H9 (cell line): ENCODE measurements at regions not wholly inside any gene's neighbourhood (a gene's known extent, or its start where the extent isn't known, plus 50 kb on each side); places are given as distances from the start of the nearest gene placed in this dataset.

Experiments used
- DNase-seq: peaks from one replicate; pipeline ENCODE4 v3.0.0-alpha.2; 2017
- H2AFZ ChIP-seq: one replicate; pipeline ENCODE4 v1.6.1; 2013; ENCODE audit warnings: mild to moderate bottlenecking, low read length, control low read depth, moderate library complexity
- H2AK5ac ChIP-seq: 2 replicates; pipeline ENCODE4 v1.6.1; 2013; ENCODE audit warnings: low read length, control low read depth, mixed read lengths; ENCODE audit not compliant: insufficient read length
- H2BK120ac ChIP-seq: one replicate; pipeline ENCODE4 v1.6.1; 2013; ENCODE audit warnings: low read depth, mild to moderate bottlenecking, low read length, control low read depth, inconsistent platforms; ENCODE audit not compliant: poor library complexity, severe bottlenecking
- H2BK12ac ChIP-seq: 2 replicates; pipeline ENCODE4 v1.6.1; 2013; ENCODE audit warnings: low read length, control low read depth, mixed read lengths, low read depth; ENCODE audit not compliant: insufficient read length
- H2BK15ac ChIP-seq: 2 replicates; pipeline ENCODE4 v1.6.1; 2013; ENCODE audit warnings: low read depth, low read length, control low read depth
- H2BK20ac ChIP-seq: one replicate; pipeline ENCODE4 v1.6.1; 2013; ENCODE audit warnings: low read depth, mild to moderate bottlenecking, low read length, control low read depth, inconsistent platforms; ENCODE audit not compliant: poor library complexity, severe bottlenecking
- H2BK5ac ChIP-seq: 2 replicates; pipeline ENCODE4 v1.6.1; 2013; ENCODE audit warnings: low read length, control low read depth, mixed read lengths; ENCODE audit not compliant: insufficient read length
- H3K14ac ChIP-seq: 2 replicates; pipeline ENCODE4 v1.6.1; 2013; ENCODE audit warnings: low read length, control low read depth; ENCODE audit not compliant: insufficient read depth
- H3K18ac ChIP-seq: 2 replicates; pipeline ENCODE4 v1.6.1; 2013; ENCODE audit warnings: low read depth, mild to moderate bottlenecking, mixed read lengths, low read length, control low read depth; ENCODE audit not compliant: insufficient read length
- H3K23ac ChIP-seq: 2 replicates; pipeline ENCODE4 v1.6.1; 2013; ENCODE audit warnings: low read length, control low read depth, mixed read lengths, low read depth; ENCODE audit not compliant: insufficient read length
- H3K23me2 ChIP-seq: 2 replicates; pipeline ENCODE4 v1.6.1; 2013; ENCODE audit warnings: low read depth, mild to moderate bottlenecking, mixed read lengths, low read length, control low read depth; ENCODE audit not compliant: insufficient read length, poor library complexity, severe bottlenecking
- H3K27ac ChIP-seq: 2 replicates; pipeline ENCODE4 v1.5.1; 2013; ENCODE audit warnings: low read length, control low read depth, mixed read lengths, low read depth; ENCODE audit not compliant: insufficient read length
- H3K27me3 ChIP-seq: 2 replicates; pipeline ENCODE4 v1.6.1; 2013; ENCODE audit warnings: low read length, control low read depth, inconsistent platforms; ENCODE audit not compliant: insufficient read depth
- H3K4ac ChIP-seq: 2 replicates; pipeline ENCODE4 v1.6.1; 2013; ENCODE audit warnings: low read depth, mild to moderate bottlenecking, control low read depth, inconsistent platforms, low read length, moderate library complexity
- H3K4me1 ChIP-seq: 2 replicates; pipeline ENCODE4 v1.6.1; 2013; ENCODE audit warnings: low read length, control low read depth, inconsistent platforms; ENCODE audit not compliant: insufficient read depth
- H3K4me2 ChIP-seq: 2 replicates; pipeline ENCODE4 v1.6.1; 2013; ENCODE audit warnings: low read length, control low read depth, mixed read lengths; ENCODE audit not compliant: insufficient read length, insufficient read depth
- H3K56ac ChIP-seq: 2 replicates; pipeline ENCODE4 v1.6.1; 2013; ENCODE audit warnings: low read depth, mild to moderate bottlenecking, mixed read lengths, low read length, control low read depth; ENCODE audit not compliant: insufficient read length
- H3K79me1 ChIP-seq: 2 replicates; pipeline ENCODE4 v1.6.1; 2013; ENCODE audit warnings: low read depth, mild to moderate bottlenecking, moderate library complexity, low read length, control low read depth, inconsistent platforms; ENCODE audit not compliant: insufficient read depth, poor library complexity, severe bottlenecking
- H3K79me2 ChIP-seq: 2 replicates; pipeline ENCODE4 v1.6.1; 2013; ENCODE audit warnings: low read length, control low read depth, inconsistent platforms; ENCODE audit not compliant: insufficient read depth
- H3K9ac ChIP-seq: 2 replicates; pipeline ENCODE4 v1.6.1; 2013; ENCODE audit warnings: low read length, control low read depth, mixed read lengths; ENCODE audit not compliant: insufficient read length; ENCODE audit errors: extremely low read depth
- H3K9me3 ChIP-seq: one replicate; pipeline ENCODE4 v1.6.1; 2013; ENCODE audit warnings: low read depth, low read length, inconsistent platforms; ENCODE audit not compliant: control insufficient read depth
- H3T11ph ChIP-seq: one replicate; pipeline ENCODE4 v1.6.1; 2013; ENCODE audit warnings: mild to moderate bottlenecking, low read length, control low read depth, inconsistent platforms
- H4K20me1 ChIP-seq: one replicate; pipeline ENCODE4 v1.6.1; 2013; ENCODE audit not compliant: control insufficient read depth, insufficient read length, insufficient read depth
- H4K5ac ChIP-seq: 2 replicates; pipeline ENCODE4 v1.6.1; 2013; ENCODE audit warnings: low read depth, mild to moderate bottlenecking, mixed read lengths, low read length, control low read depth; ENCODE audit not compliant: insufficient read length
- H4K8ac ChIP-seq: replicated peaks from 2 replicates; pipeline ENCODE4 v1.6.1; 2013; ENCODE audit warnings: low read length, control low read depth, mixed read lengths, low read depth; ENCODE audit not compliant: insufficient read length
- H4K91ac ChIP-seq: 2 replicates; pipeline ENCODE4 v1.6.1; 2013; ENCODE audit warnings: low read depth, mild to moderate bottlenecking, moderate library complexity, mixed read lengths, low read length, control low read depth; ENCODE audit not compliant: insufficient read length
- H3K27ac Mint-ChIP-seq, 3 experiments: 2 replicates in 2 of 3; 3 replicates in 1 of 3; pipeline ENCODE4 v1.8.0; 2020 to 2021; ENCODE audit warnings: mixed read lengths in 3 of 3, mild to moderate bottlenecking in 1 of 3, moderate library complexity in 1 of 3
- H3K27me3 Mint-ChIP-seq: 2 replicates; pipeline ENCODE4 v1.8.0; 2021; ENCODE audit warnings: low read depth, mild to moderate bottlenecking, moderate library complexity, mixed read lengths
- H3K36me3 Mint-ChIP-seq, 3 experiments: 2 replicates in 2 of 3; 3 replicates in 1 of 3; pipeline ENCODE4 v1.8.0; 2020 to 2021; ENCODE audit warnings: low read depth in 3 of 3, mixed read lengths in 3 of 3; ENCODE audit not compliant: insufficient read depth in 1 of 3
- H3K4me1 Mint-ChIP-seq, 2 experiments: 2 replicates each; pipeline ENCODE4 v1.8.0; 2020; ENCODE audit warnings: mixed read lengths in 2 of 2
- H3K4me3 Mint-ChIP-seq, 2 experiments: 2 replicates in 1 of 2; 3 replicates in 1 of 2; pipeline ENCODE4 v1.8.0; 2020 to 2021; ENCODE audit warnings: mild to moderate bottlenecking in 2 of 2, mixed read lengths in 2 of 2, moderate library complexity in 1 of 2
- H3K9me3 Mint-ChIP-seq, 2 experiments: 2 replicates in 1 of 2; 3 replicates in 1 of 2; pipeline ENCODE4 v1.8.0; 2020; ENCODE audit warnings: mild to moderate bottlenecking in 2 of 2, mixed read lengths in 2 of 2, moderate library complexity in 1 of 2
- CTCF ChIP-seq: fragments of 200-600 bp; sonication (generic); conservative IDR thresholded peaks from 3 replicates; pipeline ENCODE4 v1.8.0; 2021; ENCODE audit warnings: antibody characterized with exemption, mild to moderate bottlenecking
- WGBS: extraction: QIAGEN DNeasy Blood & Tissue Kit; methylation state at CpG from one replicate; pipeline ENCODE4 v1.1.7; 2013; ENCODE audit warnings: missing lambda C conversion rate, low lambda C conversion rate, mixed read lengths; ENCODE audit not compliant: insufficient read length; ENCODE audit errors: extremely low coverage; 5-methylcytosine and 5-hydroxymethylcytosine counted together

- Histone ChIP-seq H3K23ac (no peak overlapping the region), H2BK12ac (no peak overlapping the region), H3K14ac (no peak overlapping the region), H3K23me2 (no peaks in the 10 kb centered on the region), H4K8ac (no peak overlapping the region), H4K91ac (no peak overlapping the region), H2BK120ac (no peak overlapping the region), H3K27ac (no peak overlapping the region), H3K9me3 (no peaks in the 10 kb centered on the region), H2AFZ (no peak overlapping the region), H3K79me1 (no peaks in the 10 kb centered on the region), H3K79me2 (no peaks in the 10 kb centered on the region), H3K27me3 (no peaks in the 10 kb centered on the region), H2BK20ac (no peak overlapping the region), H3K9ac (no peak overlapping the region), H4K20me1 (no peaks in the 10 kb centered on the region), H4K5ac (no peak overlapping the region), H2BK5ac (no peak overlapping the region), H3T11ph (no peak overlapping the region), H2AK5ac (no peak overlapping the region), H3K4me1 (no peaks in the 10 kb centered on the region), H2BK15ac (no peak overlapping the region), H3K18ac (no peak overlapping the region), H3K4ac (no peak overlapping the region), H3K4me2 (no peak overlapping the region), H3K56ac (no peak overlapping the region)
- no peaks in the 10 kb centered on the region for H3K4me1 Mint-ChIP-seq
- H3K27me3 Mint-ChIP-seq = no peaks in the 10 kb centered on the region
- DNase-seq = no peak
- H3K36me3 Mint-ChIP-seq = no peaks in the 10 kb centered on the region
- no peak for TF ChIP-seq CTCF
- no peak overlapping the region for H3K4me3 Mint-ChIP-seq
- WGBS = no CpG with 5 or more reads among the region's 2 CpGs
- no peaks in the 10 kb centered on the region for H3K9me3 Mint-ChIP-seq
- H3K27ac Mint-ChIP-seq = no peak overlapping the region
Measured at GRCh38 chr7:79787096-79787495, 333.6 kb upstream of the MAGI2 start.
